AG04450 (cell line): ENCODE measurements at regions not wholly inside any gene's neighbourhood (a gene's known extent, or its start where the extent isn't known, plus 50 kb on each side); places are given as distances from the start of the nearest gene placed in this dataset.

Experiments used
- CTCF ChIA-PET: fragments of 300-600, 350-600 bp; formaldehyde crosslinking; extraction: SDS; loops from one replicate; lab custom pipeline; 2022; ENCODE audit warnings: antibody characterized with exemption, inconsistent platforms; lab: Charles Lee
- POLR2A ChIA-PET: fragments of 350-600 bp; formaldehyde crosslinking; extraction: SDS; loops from one replicate; lab custom pipeline; 2021; ENCODE audit warnings: antibody characterized with exemption, inconsistent platforms; lab: Yijun Ruan, JAX
- DNase-seq: peaks from one replicate; pipeline ENCODE4 v3.0.0-alpha.2; 2011; ENCODE audit warnings: low read depth, low spot score
- H3K27ac ChIP-seq: one replicate; pipeline ENCODE4 v1.5.1; 2012; ENCODE audit warnings: low read depth, low read length, control low read depth
- H3K27me3 ChIP-seq: one replicate; pipeline ENCODE4 v1.6.0; 2012; ENCODE audit warnings: low read length; ENCODE audit not compliant: control insufficient read depth, insufficient read depth
- H3K4me3 ChIP-seq: 2 replicates; pipeline ENCODE4 v1.5.1; 2011; ENCODE audit warnings: mild to moderate bottlenecking, low read depth, low read length, control low read depth
- H3K9me3 ChIP-seq: 2 replicates; pipeline ENCODE4 v1.5.1; 2012; ENCODE audit warnings: low read length; ENCODE audit not compliant: control insufficient read depth, insufficient read depth
- CTCF ChIP-seq: IDR thresholded peaks from 2 replicates; pipeline ENCODE4 v1.5.1; 2011; ENCODE audit warnings: low read depth, low read length, control low read depth, inconsistent platforms

GRCh38 chr4:96599752-96600151, 759.9 kb downstream of the PDHA2 start:
- Histone ChIP-seq H3K9me3 (peaks cover 7% of the 10 kb centered on the region), H3K4me3 (no peak overlapping the region), H3K27me3 (no peaks in the 10 kb centered on the region), H3K27ac (no peak overlapping the region)
- ChIA-PET CTCF (no interaction called here), POLR2A (no interaction called here)
- TF ChIP-seq CTCF, result no peak
- DNase-seq, result no peak

- Histone ChIP-seq H3K9me3 (peaks cover 3% of the 10 kb centered on the region; the same call in 1 of the 2 replicates), H3K27ac (no peak overlapping the region), H3K27me3 (no peaks in the 10 kb centered on the region), H3K4me3 (no peak overlapping the region)
- no peak for TF ChIP-seq CTCF
- ChIA-PET POLR2A (no interaction called here), CTCF (no interaction called here)
- DNase-seq, result no peak
Measured at GRCh38 chr4:96602661-96603060, 762.8 kb downstream of the PDHA2 start.

GRCh38 chr4:96603641-96604040, 763.7 kb downstream of the PDHA2 start:
- Histone ChIP-seq H3K27ac (no peak overlapping the region), H3K4me3 (no peak overlapping the region), H3K27me3 (no peaks in the 10 kb centered on the region), H3K9me3 (no peaks in the 10 kb centered on the region)
- CTCF ChIA-PET, result no interaction called here
- TF ChIP-seq CTCF, result no peak
- DNase-seq, result no peak
- POLR2A ChIA-PET, result no interaction called here

- ChIA-PET POLR2A (no interaction called here), CTCF (no interaction called here)
- Histone ChIP-seq H3K27me3 (no peaks in the 10 kb centered on the region), H3K9me3 (peaks cover 3% of the 10 kb centered on the region), H3K27ac (no peak overlapping the region), H3K4me3 (no peak overlapping the region)
- TF ChIP-seq CTCF, result no peak
- DNase-seq, result no peak
Measured at GRCh38 chr4:96606451-96606850, 766.6 kb downstream of the PDHA2 start.

- ChIA-PET CTCF (no interaction called here), POLR2A (no interaction called here)
- H3K27me3 ChIP-seq, result no peaks in the 10 kb centered on the region
- DNase-seq, result no peak
- TF ChIP-seq CTCF, result no peak
- H3K27ac ChIP-seq, result no peak overlapping the region
- no peak overlapping the region for H3K4me3 ChIP-seq
- H3K9me3 ChIP-seq, result peaks cover 3% of the 10 kb centered on the region
Measured at GRCh38 chr4:96626023-96626422, 786.1 kb downstream of the PDHA2 start.
